MM.1S (cell line): ENCODE measurements at regions not wholly inside any gene's neighbourhood (a gene's known extent, or its start where the extent isn't known, plus 50 kb on each side); places are given as distances from the start of the nearest gene placed in this dataset.

ENCODE experiments used
- DNase-seq: peaks from one replicate; pipeline ENCODE4 v3.0.0-alpha.2; 2015
- H2AFZ ChIP-seq: fragments of 300-600 bp; sonication (generic); 2 replicates; pipeline ENCODE4 v1.6.0; 2016; ENCODE audit warnings: antibody characterized with exemption, low read length
- H3F3A ChIP-seq: fragments of 300-600 bp; sonication (generic); 2 replicates; pipeline ENCODE4 v1.6.1; 2016; ENCODE audit warnings: mild to moderate bottlenecking, antibody characterized with exemption, low read length, moderate library complexity, mixed read lengths; ENCODE audit not compliant: insufficient read depth
- H3K27ac ChIP-seq: fragments of 300-600 bp; sonication (generic); 2 replicates; pipeline ENCODE4 v1.5.1; 2016; ENCODE audit warnings: mild to moderate bottlenecking, low read length
- H3K27me3 ChIP-seq: fragments of 300-600 bp; sonication (generic); replicated peaks from 2 replicates; pipeline ENCODE4 v1.6.0; 2016; ENCODE audit warnings: low read length; ENCODE audit not compliant: insufficient read depth
- H3K36me3 ChIP-seq: fragments of 300-600 bp; sonication (generic); replicated peaks from 2 replicates; pipeline ENCODE4 v1.6.1; 2016; ENCODE audit warnings: mild to moderate bottlenecking, low read length, mixed read lengths; ENCODE audit not compliant: insufficient read depth
- H3K4me1 ChIP-seq: fragments of 300-600 bp; sonication (generic); 2 replicates; pipeline ENCODE4 v1.6.1; 2016; ENCODE audit warnings: low read length, mixed read lengths
- H3K4me2 ChIP-seq: fragments of 300-600 bp; sonication (generic); 2 replicates; pipeline ENCODE4 v1.6.0; 2016; ENCODE audit warnings: low read depth, low read length
- H3K4me3 ChIP-seq: fragments of 300-600 bp; sonication (generic); 2 replicates; pipeline ENCODE4 v1.5.1; 2016; ENCODE audit warnings: low read length, mixed read lengths
- H3K79me2 ChIP-seq: fragments of 300-600 bp; sonication (generic); 2 replicates; pipeline ENCODE4 v1.6.1; 2016; ENCODE audit warnings: mixed run types, low read length, mixed read lengths
- H3K9ac ChIP-seq: fragments of 300-600 bp; sonication (generic); 2 replicates; pipeline ENCODE4 v1.6.1; 2016; ENCODE audit warnings: low read length, mixed read lengths
- H3K9me2 ChIP-seq: fragments of 300-600 bp; sonication (generic); replicated peaks from 2 replicates; pipeline ENCODE4 v1.6.1; 2016; ENCODE audit warnings: mild to moderate bottlenecking, low read length, mixed read lengths; ENCODE audit not compliant: insufficient read depth
- H3K9me3 ChIP-seq: fragments of 300-600 bp; sonication (generic); replicated peaks from 2 replicates; pipeline ENCODE4 v1.6.1; 2016; ENCODE audit warnings: mild to moderate bottlenecking, low read length, mixed read lengths; ENCODE audit not compliant: insufficient read depth
- H4K20me1 ChIP-seq: fragments of 300-600 bp; sonication (generic); 2 replicates; pipeline ENCODE4 v1.6.1; 2016; ENCODE audit warnings: mild to moderate bottlenecking, low read length, moderate library complexity, mixed read lengths; ENCODE audit not compliant: insufficient read depth
- EZH2 ChIP-seq: fragments of 300-600 bp; sonication (generic); optimal IDR thresholded peaks from 2 replicates; pipeline ENCODE3; 2017; ENCODE audit warnings: low read depth, mild to moderate bottlenecking, antibody characterized with exemption, low read length, mixed read lengths
- EZH2phosphoT487 ChIP-seq: fragments of 300-600 bp; sonication (generic); IDR thresholded peaks from 2 replicates; pipeline ENCODE4 v1.6.1; 2018; ENCODE audit warnings: antibody characterized with exemption, low read length
- TF ChIP-seq, protein P1 (sequence below): fragments of 300-600 bp; sonication (generic); IDR thresholded peaks from 2 replicates; pipeline ENCODE4 v1.5.1; 2016; ENCODE audit warnings: antibody characterized with exemption, low read length, mixed read lengths

DNA sequence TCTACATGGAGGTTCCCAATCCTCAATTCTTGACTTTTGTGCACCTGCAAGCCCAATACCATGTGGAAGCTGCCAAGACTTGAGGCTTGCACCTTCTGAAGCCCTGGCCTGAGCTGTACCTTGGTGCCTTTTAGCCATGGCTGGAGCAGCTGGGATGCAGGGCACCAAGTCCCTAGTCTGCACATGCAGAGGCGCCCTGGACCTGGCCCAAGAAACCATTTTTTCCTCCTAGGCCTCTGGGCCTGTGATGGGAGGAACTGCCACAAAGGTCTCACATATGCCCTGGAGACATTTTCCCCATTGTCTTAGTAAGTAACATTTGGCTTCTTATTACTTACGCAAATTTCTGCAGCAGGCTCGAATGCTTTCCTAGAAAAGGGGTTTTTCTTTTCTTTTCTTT is 431.9 kb upstream of the ANO5 start:
- Histone ChIP-seq H2AFZ (no peak overlapping the region), H3K36me3 (no peaks in the 10 kb centered on the region), H3F3A (no peaks in the 10 kb centered on the region), H4K20me1 (no peaks in the 10 kb centered on the region), H3K79me2 (no peaks in the 10 kb centered on the region), H3K4me3 (no peak overlapping the region), H3K4me1 (no peaks in the 10 kb centered on the region), H3K9me3 (no peaks in the 10 kb centered on the region), H3K4me2 (no peak overlapping the region), H3K27ac (no peak overlapping the region), H3K27me3 (no peaks in the 10 kb centered on the region), H3K9me2 (no peaks in the 10 kb centered on the region), H3K9ac (no peak overlapping the region)
- TF ChIP-seq, protein P1, sequence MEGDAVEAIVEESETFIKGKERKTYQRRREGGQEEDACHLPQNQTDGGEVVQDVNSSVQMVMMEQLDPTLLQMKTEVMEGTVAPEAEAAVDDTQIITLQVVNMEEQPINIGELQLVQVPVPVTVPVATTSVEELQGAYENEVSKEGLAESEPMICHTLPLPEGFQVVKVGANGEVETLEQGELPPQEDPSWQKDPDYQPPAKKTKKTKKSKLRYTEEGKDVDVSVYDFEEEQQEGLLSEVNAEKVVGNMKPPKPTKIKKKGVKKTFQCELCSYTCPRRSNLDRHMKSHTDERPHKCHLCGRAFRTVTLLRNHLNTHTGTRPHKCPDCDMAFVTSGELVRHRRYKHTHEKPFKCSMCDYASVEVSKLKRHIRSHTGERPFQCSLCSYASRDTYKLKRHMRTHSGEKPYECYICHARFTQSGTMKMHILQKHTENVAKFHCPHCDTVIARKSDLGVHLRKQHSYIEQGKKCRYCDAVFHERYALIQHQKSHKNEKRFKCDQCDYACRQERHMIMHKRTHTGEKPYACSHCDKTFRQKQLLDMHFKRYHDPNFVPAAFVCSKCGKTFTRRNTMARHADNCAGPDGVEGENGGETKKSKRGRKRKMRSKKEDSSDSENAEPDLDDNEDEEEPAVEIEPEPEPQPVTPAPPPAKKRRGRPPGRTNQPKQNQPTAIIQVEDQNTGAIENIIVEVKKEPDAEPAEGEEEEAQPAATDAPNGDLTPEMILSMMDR: no peak
- no peak for TF ChIP-seq EZH2phosphoT487
- no peak for TF ChIP-seq EZH2
- no peak for DNase-seq

DNA sequence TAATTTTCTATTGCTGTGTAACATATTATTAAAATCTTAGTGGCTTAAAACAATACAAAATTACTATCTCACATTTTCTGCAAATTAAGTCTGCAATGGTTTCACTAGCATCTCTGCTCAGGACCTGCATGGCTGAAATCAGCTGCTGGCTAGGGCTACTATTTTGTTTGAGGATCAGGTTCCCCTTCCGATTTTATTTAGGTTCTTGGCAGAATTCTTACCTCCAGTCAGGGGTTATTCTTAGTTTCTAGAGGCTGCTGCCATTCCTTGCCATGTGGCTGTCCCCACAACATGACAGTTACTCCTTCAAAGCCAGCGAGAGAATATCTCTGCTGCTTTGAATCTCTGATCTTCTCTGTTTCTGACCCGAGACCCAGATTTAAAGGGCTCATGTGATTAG is 424.5 kb upstream of the ANO5 start:
- H3K36me3 ChIP-seq: no peaks in the 10 kb centered on the region
- no peaks in the 10 kb centered on the region for H3K4me1 ChIP-seq
- no peaks in the 10 kb centered on the region for H3K27me3 ChIP-seq
- DNase-seq: no peak
- H3K9me2 ChIP-seq: no peaks in the 10 kb centered on the region
- H3K9ac ChIP-seq: no peak overlapping the region
- TF ChIP-seq EZH2: no peak
- TF ChIP-seq, protein P1: no peak
- no peak for TF ChIP-seq EZH2phosphoT487
- H3K79me2 ChIP-seq: no peaks in the 10 kb centered on the region
- H4K20me1 ChIP-seq: no peaks in the 10 kb centered on the region
- no peak overlapping the region for H2AFZ ChIP-seq
- H3K4me2 ChIP-seq: no peak overlapping the region
- H3K4me3 ChIP-seq: no peak overlapping the region
- H3K27ac ChIP-seq: no peak overlapping the region
- H3K9me3 ChIP-seq: no peaks in the 10 kb centered on the region
- no peaks in the 10 kb centered on the region for H3F3A ChIP-seq

DNA sequence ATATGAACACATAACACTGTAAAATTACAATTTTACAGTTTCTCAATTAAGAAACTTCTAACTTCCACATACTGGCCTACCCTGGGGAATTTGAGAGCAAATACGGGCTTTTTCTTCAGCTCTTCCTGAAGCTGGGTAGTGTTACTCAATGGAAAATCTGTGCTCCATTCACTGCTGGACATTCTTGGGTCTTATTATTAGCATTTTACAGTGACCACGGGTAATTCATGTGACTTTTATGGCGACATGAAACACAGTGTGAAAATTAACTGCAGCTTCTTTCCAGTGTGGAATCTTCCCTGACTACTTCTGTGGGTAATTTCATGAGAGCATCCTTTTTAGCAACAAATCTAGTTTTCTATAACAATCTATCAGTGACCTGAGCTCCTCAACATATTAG is 423.7 kb upstream of the ANO5 start:
- Histone ChIP-seq H3K9me2 (no peaks in the 10 kb centered on the region), H3K9ac (no peak overlapping the region), H3K9me3 (no peaks in the 10 kb centered on the region), H3K4me3 (no peak overlapping the region), H3K4me2 (no peak overlapping the region), H3K79me2 (no peaks in the 10 kb centered on the region), H3K27ac (no peak overlapping the region), H3K27me3 (no peaks in the 10 kb centered on the region), H3F3A (no peaks in the 10 kb centered on the region), H4K20me1 (no peaks in the 10 kb centered on the region), H2AFZ (no peak overlapping the region), H3K4me1 (no peaks in the 10 kb centered on the region), H3K36me3 (no peaks in the 10 kb centered on the region)
- TF ChIP-seq, protein P1: no peak
- TF ChIP-seq EZH2 (no peak), EZH2phosphoT487 (no peak)
- DNase-seq: no peak

DNA sequence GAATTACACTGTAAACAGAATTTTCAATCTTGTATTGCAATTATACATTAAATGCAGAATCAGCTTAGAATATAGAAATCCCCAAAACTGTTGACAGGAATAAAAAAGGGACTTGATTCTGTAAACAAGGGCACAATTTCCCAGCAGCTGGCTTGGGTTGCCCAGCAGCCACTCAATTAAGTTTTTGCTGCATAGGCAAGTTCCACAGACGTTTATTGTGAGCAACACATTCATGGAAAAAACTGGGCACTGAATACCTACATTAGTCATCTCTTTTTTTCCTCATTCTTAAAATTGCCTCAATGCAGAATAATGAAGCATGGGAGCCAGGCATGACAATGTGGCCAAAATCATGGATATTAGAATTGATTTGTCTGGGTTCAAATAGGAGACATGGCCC is 421.8 kb upstream of the ANO5 start:
- Histone ChIP-seq H3K27me3 (no peaks in the 10 kb centered on the region), H3K9ac (no peak overlapping the region), H4K20me1 (no peaks in the 10 kb centered on the region), H2AFZ (no peak overlapping the region), H3K9me3 (no peaks in the 10 kb centered on the region), H3K27ac (no peak overlapping the region), H3K9me2 (no peaks in the 10 kb centered on the region), H3K4me1 (no peaks in the 10 kb centered on the region), H3K4me2 (no peak overlapping the region), H3K36me3 (no peaks in the 10 kb centered on the region), H3K79me2 (no peaks in the 10 kb centered on the region), H3K4me3 (no peak overlapping the region), H3F3A (no peaks in the 10 kb centered on the region)
- TF ChIP-seq EZH2phosphoT487: no peak
- no peak for TF ChIP-seq EZH2
- TF ChIP-seq, protein P1: no peak
- no peak for DNase-seq
